ENCODE measurements at regions not wholly inside any gene's neighbourhood (a gene's known extent, or its start where the extent isn't known, plus 50 kb on each side); places are given as distances from the start of the nearest gene placed in this dataset.

DNA sequence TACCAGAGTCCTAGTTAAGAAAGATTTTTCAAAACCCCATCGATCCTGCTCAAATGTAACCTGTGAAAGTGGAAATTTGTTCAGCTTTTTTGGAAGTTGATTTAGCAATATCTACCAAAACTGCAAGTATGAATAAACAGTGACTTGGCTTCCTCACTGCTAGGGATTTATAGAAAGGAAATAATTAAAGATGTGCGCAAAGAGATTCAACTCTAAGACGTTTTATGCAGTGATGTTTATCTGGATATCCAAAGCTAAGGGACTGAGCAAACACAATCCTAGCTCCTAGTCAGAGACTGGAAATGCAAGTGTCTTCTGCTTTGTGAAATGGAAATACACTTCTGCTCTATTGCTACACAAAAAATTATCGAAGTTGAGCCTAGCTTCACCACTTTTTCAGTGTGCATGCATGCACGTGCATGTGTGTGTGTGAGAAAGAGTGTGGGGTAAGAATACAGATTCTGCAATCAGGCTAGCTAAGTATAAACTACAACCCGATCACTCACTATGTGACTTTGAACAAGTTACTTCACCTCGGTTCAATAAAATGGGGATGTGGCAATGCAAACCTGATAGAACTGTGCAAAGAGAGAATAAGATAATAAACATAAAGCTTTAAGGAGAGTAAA, 52.1 kb upstream of the FOXF1 start:
- TF ChIP-seq POLR2A (IDR thresholded peaks at IDR 0.05) (no peak), EP300 (IDR thresholded peaks at IDR 0.05) (no peak)
- TF ChIP-seq, protein P1, sequence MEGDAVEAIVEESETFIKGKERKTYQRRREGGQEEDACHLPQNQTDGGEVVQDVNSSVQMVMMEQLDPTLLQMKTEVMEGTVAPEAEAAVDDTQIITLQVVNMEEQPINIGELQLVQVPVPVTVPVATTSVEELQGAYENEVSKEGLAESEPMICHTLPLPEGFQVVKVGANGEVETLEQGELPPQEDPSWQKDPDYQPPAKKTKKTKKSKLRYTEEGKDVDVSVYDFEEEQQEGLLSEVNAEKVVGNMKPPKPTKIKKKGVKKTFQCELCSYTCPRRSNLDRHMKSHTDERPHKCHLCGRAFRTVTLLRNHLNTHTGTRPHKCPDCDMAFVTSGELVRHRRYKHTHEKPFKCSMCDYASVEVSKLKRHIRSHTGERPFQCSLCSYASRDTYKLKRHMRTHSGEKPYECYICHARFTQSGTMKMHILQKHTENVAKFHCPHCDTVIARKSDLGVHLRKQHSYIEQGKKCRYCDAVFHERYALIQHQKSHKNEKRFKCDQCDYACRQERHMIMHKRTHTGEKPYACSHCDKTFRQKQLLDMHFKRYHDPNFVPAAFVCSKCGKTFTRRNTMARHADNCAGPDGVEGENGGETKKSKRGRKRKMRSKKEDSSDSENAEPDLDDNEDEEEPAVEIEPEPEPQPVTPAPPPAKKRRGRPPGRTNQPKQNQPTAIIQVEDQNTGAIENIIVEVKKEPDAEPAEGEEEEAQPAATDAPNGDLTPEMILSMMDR (IDR thresholded peaks at IDR 0.05) = no peak
